HepG2 (cell line): ENCODE measurements at regions not wholly inside any gene's neighbourhood (a gene's known extent, or its start where the extent isn't known, plus 50 kb on each side); places are given as distances from the start of the nearest gene placed in this dataset.

Source experiments
- EP300 ChIP-seq, 3 experiments: sonication (generic) in 1 of 3; formaldehyde crosslinking in 1 of 3; IDR thresholded peaks; 2 replicates each; pipeline versions ENCODE4 v1.5.1 to v1.6.1; 2011 to 2020; ENCODE audit warnings: low read depth in 2 of 3, low read length in 2 of 3, borderline replicate concordance in 1 of 3, improper control_type of control experiment in 1 of 3, mild to moderate bottlenecking in 1 of 3, missing genetic modification reagents in 1 of 3, moderate library complexity in 1 of 3
- POLR2A ChIP-seq, 2 experiments: IDR thresholded peaks; 2 replicates each; pipeline ENCODE4 v1.6.1; 2011; ENCODE audit warnings: low read depth in 2 of 2, low read length in 2 of 2, mild to moderate bottlenecking in 1 of 2, moderate library complexity in 1 of 2; ENCODE audit not compliant: insufficient read depth in 1 of 2
- ZNF75D ChIP-seq: sonication (generic); formaldehyde crosslinking; IDR thresholded peaks from 2 replicates; pipeline ENCODE4 v1.8.1; 2023; ENCODE audit warnings: missing genetic modification reagents, mild to moderate bottlenecking, borderline replicate concordance
- TF ChIP-seq, protein P1 (sequence below): IDR thresholded peaks from 2 replicates; pipeline ENCODE4 v1.6.1; 2012; ENCODE audit warnings: inconsistent platforms
- TF ChIP-seq, protein P2 (sequence below): sonication (generic); formaldehyde crosslinking; IDR thresholded peaks from 2 replicates; pipeline ENCODE4 v1.5.0; 2020; ENCODE audit warnings: mild to moderate bottlenecking, missing genetic modification reagents, moderate library complexity
- TF ChIP-seq, protein P3 (sequence below), 2 experiments: IDR thresholded peaks; 2 replicates each; pipeline ENCODE4 v1.6.1; 2011 to 2012; ENCODE audit warnings: low read length in 2 of 2, borderline replicate concordance in 1 of 2, low read depth in 1 of 2, mild to moderate bottlenecking in 1 of 2, moderate library complexity in 1 of 2
- TF ChIP-seq, protein P4 (sequence below): sonication (generic); formaldehyde crosslinking; IDR thresholded peaks from 2 replicates; pipeline ENCODE4 v1.8.0; 2023; ENCODE audit warnings: mild to moderate bottlenecking, missing genetic modification reagents

DNA sequence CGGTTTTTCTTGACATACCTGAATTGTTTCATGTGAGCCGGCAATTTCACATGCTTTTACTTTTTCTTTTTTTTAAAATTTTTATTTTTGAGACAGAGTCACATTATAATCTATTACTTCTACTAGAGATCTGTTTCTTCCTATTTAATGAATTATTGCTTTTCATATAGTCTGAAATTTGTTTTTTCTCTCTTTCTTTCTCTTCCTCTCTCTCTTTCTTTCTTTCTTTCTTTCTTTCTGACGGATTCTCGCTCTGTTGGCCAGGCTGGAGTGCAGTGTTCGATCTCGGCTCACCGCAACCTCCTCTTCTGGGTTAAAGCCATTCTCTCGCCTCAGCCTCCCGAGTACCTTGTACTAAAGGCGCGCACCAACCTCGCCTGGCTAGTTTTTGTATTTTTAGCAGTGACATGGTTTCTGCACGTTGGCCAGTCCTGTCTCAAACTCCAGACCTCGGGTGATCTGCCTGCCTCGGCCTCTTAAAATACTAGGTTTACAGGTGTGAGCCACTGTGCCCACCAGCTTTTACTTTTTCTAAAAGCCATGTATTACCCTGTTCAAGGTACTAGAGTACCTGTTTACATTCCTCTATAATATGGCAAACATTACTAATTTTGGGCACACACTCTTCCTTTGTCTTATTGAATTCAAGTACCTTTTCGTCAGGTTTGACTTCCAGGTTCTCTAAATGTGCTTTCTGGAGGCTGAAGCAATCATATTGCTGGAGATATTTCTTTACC, 86.5 kb upstream of the RHOU start:
- TF ChIP-seq ZNF75D (CRISPR knock-in tag) (no peak), EP300 (IDR thresholded peaks at IDR 0.05; ENCODE audit: low read depth in 2 of 2, low read length in 2 of 2) (no peak), EP300 (CRISPR knock-in tag; IDR thresholded peaks at IDR 0.05; ENCODE audit: borderline replicate concordance) (no peak), POLR2A (IDR thresholded peaks at IDR 0.05; ENCODE audit: insufficient read depth in 1 of 2, low read depth in 2 of 2, low read length in 2 of 2) (no peak)
- TF ChIP-seq, protein P1, sequence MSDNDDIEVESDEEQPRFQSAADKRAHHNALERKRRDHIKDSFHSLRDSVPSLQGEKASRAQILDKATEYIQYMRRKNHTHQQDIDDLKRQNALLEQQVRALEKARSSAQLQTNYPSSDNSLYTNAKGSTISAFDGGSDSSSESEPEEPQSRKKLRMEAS: no peak
- TF ChIP-seq, protein P2, sequence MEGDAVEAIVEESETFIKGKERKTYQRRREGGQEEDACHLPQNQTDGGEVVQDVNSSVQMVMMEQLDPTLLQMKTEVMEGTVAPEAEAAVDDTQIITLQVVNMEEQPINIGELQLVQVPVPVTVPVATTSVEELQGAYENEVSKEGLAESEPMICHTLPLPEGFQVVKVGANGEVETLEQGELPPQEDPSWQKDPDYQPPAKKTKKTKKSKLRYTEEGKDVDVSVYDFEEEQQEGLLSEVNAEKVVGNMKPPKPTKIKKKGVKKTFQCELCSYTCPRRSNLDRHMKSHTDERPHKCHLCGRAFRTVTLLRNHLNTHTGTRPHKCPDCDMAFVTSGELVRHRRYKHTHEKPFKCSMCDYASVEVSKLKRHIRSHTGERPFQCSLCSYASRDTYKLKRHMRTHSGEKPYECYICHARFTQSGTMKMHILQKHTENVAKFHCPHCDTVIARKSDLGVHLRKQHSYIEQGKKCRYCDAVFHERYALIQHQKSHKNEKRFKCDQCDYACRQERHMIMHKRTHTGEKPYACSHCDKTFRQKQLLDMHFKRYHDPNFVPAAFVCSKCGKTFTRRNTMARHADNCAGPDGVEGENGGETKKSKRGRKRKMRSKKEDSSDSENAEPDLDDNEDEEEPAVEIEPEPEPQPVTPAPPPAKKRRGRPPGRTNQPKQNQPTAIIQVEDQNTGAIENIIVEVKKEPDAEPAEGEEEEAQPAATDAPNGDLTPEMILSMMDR (CRISPR knock-in tag): no peak
- TF ChIP-seq, protein P3, sequence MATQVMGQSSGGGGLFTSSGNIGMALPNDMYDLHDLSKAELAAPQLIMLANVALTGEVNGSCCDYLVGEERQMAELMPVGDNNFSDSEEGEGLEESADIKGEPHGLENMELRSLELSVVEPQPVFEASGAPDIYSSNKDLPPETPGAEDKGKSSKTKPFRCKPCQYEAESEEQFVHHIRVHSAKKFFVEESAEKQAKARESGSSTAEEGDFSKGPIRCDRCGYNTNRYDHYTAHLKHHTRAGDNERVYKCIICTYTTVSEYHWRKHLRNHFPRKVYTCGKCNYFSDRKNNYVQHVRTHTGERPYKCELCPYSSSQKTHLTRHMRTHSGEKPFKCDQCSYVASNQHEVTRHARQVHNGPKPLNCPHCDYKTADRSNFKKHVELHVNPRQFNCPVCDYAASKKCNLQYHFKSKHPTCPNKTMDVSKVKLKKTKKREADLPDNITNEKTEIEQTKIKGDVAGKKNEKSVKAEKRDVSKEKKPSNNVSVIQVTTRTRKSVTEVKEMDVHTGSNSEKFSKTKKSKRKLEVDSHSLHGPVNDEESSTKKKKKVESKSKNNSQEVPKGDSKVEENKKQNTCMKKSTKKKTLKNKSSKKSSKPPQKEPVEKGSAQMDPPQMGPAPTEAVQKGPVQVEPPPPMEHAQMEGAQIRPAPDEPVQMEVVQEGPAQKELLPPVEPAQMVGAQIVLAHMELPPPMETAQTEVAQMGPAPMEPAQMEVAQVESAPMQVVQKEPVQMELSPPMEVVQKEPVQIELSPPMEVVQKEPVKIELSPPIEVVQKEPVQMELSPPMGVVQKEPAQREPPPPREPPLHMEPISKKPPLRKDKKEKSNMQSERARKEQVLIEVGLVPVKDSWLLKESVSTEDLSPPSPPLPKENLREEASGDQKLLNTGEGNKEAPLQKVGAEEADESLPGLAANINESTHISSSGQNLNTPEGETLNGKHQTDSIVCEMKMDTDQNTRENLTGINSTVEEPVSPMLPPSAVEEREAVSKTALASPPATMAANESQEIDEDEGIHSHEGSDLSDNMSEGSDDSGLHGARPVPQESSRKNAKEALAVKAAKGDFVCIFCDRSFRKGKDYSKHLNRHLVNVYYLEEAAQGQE (IDR thresholded peaks at IDR 0.05; ENCODE audit: borderline replicate concordance in 1 of 2, low read depth in 1 of 2, low read length in 2 of 2): no peak
- TF ChIP-seq, protein P4, sequence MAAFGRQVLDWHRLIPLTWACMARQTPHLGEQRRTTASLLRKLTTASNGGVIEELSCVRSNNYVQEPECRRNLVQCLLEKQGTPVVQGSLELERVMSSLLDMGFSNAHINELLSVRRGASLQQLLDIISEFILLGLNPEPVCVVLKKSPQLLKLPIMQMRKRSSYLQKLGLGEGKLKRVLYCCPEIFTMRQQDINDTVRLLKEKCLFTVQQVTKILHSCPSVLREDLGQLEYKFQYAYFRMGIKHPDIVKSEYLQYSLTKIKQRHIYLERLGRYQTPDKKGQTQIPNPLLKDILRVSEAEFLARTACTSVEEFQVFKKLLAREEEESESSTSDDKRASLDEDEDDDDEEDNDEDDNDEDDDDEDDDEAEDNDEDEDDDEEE (CRISPR knock-in tag): no peak
